ENCODE measurements at regions not wholly inside any gene's neighbourhood (a gene's known extent, or its start where the extent isn't known, plus 50 kb on each side); places are given as distances from the start of the nearest gene placed in this dataset.

DNA sequence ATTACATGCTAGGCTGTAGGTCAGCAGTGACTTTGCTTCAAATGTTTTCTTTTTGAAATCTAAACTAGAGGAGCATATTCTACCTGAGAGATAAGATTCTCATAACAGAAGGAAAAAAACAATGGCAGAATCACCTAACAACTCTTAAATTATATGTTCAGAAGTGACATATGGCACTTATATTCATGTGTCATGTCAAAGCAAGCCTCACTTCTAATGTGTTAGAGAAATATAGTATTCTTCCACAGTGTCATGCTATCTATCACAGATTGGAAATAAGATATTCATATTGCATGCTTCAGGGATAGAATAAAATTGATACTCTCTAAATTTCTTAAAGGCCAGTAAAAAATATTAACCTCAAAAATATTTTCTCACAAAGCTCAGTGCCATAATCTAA, 874.6 kb upstream of the PRMT6 start:
- TF ChIP-seq POLR2A (IDR thresholded peaks at IDR 0.05; ENCODE audit: low read depth, low read length) (no peak), PAX5 (IDR thresholded peaks at IDR 0.05; ENCODE audit: insufficient read depth, low read length, severe bottlenecking) (no peak), POU2F2 (IDR thresholded peaks at IDR 0.05; ENCODE audit: low read depth, low read length) (no peak), TAF1 (IDR thresholded peaks at IDR 0.05; ENCODE audit: low read depth, low read length) (no peak), SPI1 (IDR thresholded peaks at IDR 0.05; ENCODE audit: low read depth, low read length) (no peak), POLR2AphosphoS5 (IDR thresholded peaks at IDR 0.05; ENCODE audit: low read depth, low read length) (no peak)
